Ovary (tissue), 3 donors: ENCODE measurements at regions not wholly inside any gene's neighbourhood (a gene's known extent, or its start where the extent isn't known, plus 50 kb on each side); places are given as distances from the start of the nearest gene placed in this dataset.

Experiments used
- EP300 ChIP-seq: sonication (generic); formaldehyde crosslinking; IDR thresholded peaks from one replicate; pipeline ENCODE4 v1.6.1; 2017; ENCODE audit warnings: antibody characterized with exemption
- POLR2A ChIP-seq: fragments of 450-650 bp; IDR thresholded peaks from one replicate; pipeline ENCODE4 v1.6.1; 2017; ENCODE audit warnings: antibody characterized with exemption, mild to moderate bottlenecking, moderate library complexity
- TF ChIP-seq, protein P1 (sequence below), 3 donors: fragments of 450-650 bp in 2 of 3; fragments of 200-600 bp in 1 of 3; IDR thresholded peaks; one replicate each; pipeline versions ENCODE4 v1.5.1 to v1.8.0; 2016 to 2022; ENCODE audit warnings: antibody characterized with exemption in 3 of 3, mild to moderate bottlenecking in 1 of 3
- donor health status: DM: no; HTN: no; CAD: no.

DNA sequence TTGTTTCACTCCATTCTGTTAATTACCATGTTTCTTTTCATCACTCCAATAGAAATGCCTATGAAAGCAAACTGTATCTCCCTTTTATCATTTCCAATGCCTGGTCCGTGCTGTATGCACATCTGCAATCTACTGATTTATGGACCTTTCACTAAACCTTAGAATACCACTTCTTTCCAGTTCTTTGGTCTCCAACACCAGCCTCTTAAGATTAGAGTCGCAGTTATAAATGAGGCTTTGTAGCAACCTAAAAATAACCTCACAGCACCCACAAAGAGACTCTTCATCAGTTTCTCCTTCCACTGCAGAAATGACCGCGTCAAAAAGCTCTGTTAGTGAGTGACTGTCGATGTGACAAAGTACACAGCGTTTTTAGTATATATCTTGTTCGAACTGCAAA is 282.6 kb downstream of the ADGRA3 start:
- TF ChIP-seq POLR2A (no peak), EP300 (no peak)
- TF ChIP-seq, protein P1, sequence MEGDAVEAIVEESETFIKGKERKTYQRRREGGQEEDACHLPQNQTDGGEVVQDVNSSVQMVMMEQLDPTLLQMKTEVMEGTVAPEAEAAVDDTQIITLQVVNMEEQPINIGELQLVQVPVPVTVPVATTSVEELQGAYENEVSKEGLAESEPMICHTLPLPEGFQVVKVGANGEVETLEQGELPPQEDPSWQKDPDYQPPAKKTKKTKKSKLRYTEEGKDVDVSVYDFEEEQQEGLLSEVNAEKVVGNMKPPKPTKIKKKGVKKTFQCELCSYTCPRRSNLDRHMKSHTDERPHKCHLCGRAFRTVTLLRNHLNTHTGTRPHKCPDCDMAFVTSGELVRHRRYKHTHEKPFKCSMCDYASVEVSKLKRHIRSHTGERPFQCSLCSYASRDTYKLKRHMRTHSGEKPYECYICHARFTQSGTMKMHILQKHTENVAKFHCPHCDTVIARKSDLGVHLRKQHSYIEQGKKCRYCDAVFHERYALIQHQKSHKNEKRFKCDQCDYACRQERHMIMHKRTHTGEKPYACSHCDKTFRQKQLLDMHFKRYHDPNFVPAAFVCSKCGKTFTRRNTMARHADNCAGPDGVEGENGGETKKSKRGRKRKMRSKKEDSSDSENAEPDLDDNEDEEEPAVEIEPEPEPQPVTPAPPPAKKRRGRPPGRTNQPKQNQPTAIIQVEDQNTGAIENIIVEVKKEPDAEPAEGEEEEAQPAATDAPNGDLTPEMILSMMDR (IDR thresholded peaks at IDR 0.05) = no peak
